IMR-90 (cell line): ENCODE measurements at regions not wholly inside any gene's neighbourhood (a gene's known extent, or its start where the extent isn't known, plus 50 kb on each side); places are given as distances from the start of the nearest gene placed in this dataset.
A peak's percentile ranks its signal among the peaks of the same experiment; 100 is the strongest.

ENCODE experiments used
- ATAC-seq: fragments of 200-7000 bp; cut with Tn5 transposase; 2 replicates; pipeline ENCODE4 v1.9.1; 2020; ENCODE audit warnings: low read depth, mild to moderate bottlenecking, moderate library complexity
- BruUV-seq: library from RNA; stranded (reverse); fragments of 400-500 nt; replicated peaks from 2 replicates; lab custom pipeline; 2021; lab: Mats Ljungman, UMichigan
- CTCF ChIA-PET: fragments of 300-600 bp; formaldehyde crosslinking; extraction: SDS; loops from one replicate; lab custom pipeline; 2021; ENCODE audit warnings: antibody characterized with exemption; lab: Yijun Ruan, JAX
- POLR2A ChIA-PET: fragments of 300-600 bp; sonication (Branson Sonifier 250); formaldehyde crosslinking; loops from one replicate; lab custom pipeline; 2022; ENCODE audit warnings: antibody characterized with exemption; ENCODE audit not compliant: unreplicated experiment; lab: Charles Lee
- DNase-seq: peaks from one replicate; pipeline ENCODE4 v3.0.0; 2013
- H2AFZ ChIP-seq: replicated peaks from 2 replicates; pipeline ENCODE3; 2013; ENCODE audit warnings: low read length, mild to moderate bottlenecking; ENCODE audit not compliant: poor library complexity
- H2AK5ac ChIP-seq: 2 replicates; pipeline ENCODE4 v1.6.1; 2013; ENCODE audit warnings: low read depth, low read length, inconsistent platforms
- H2AK9ac ChIP-seq: replicated peaks from 2 replicates; pipeline ENCODE3; 2013; ENCODE audit warnings: mild to moderate bottlenecking, low read depth, low read length, moderate library complexity; ENCODE audit not compliant: poor library complexity
- H2BK120ac ChIP-seq: 2 replicates; pipeline ENCODE4 v1.6.1; 2013; ENCODE audit warnings: low read depth, low read length, inconsistent platforms
- H2BK15ac ChIP-seq: 3 replicates; pipeline ENCODE4 v1.6.1; 2013; ENCODE audit warnings: low read depth, low read length, inconsistent platforms
- H2BK20ac ChIP-seq: 2 replicates; pipeline ENCODE4 v1.6.1; 2013; ENCODE audit warnings: low read depth, mild to moderate bottlenecking, inconsistent platforms, low read length, moderate library complexity
- H2BK5ac ChIP-seq: 2 replicates; pipeline ENCODE4 v1.6.1; 2013; ENCODE audit warnings: mild to moderate bottlenecking, low read depth, low read length, inconsistent platforms; ENCODE audit not compliant: poor library complexity, severe bottlenecking
- H3K14ac ChIP-seq: replicated peaks from 2 replicates; pipeline ENCODE4 v1.6.1; 2013; ENCODE audit warnings: low read depth, low read length, inconsistent platforms
- H3K18ac ChIP-seq: 2 replicates; pipeline ENCODE4 v1.6.1; 2013; ENCODE audit warnings: low read depth, low read length, control low read depth
- H3K23ac ChIP-seq: 2 replicates; pipeline ENCODE4 v1.6.1; 2013; ENCODE audit warnings: low read depth, low read length, inconsistent platforms
- H3K27ac ChIP-seq: 2 replicates; pipeline ENCODE4 v1.5.1; 2013; ENCODE audit warnings: mild to moderate bottlenecking, control low read depth, low read length; ENCODE audit not compliant: insufficient read depth
- H3K27me3 ChIP-seq: 2 replicates; pipeline ENCODE4 v1.6.1; 2013; ENCODE audit warnings: low read length; ENCODE audit not compliant: control insufficient read depth, insufficient read depth
- H3K36me3 ChIP-seq: 2 replicates; pipeline ENCODE4 v1.6.1; 2013; ENCODE audit warnings: low read length, mixed read lengths; ENCODE audit not compliant: control insufficient read depth, insufficient read depth
- H3K4ac ChIP-seq: 2 replicates; pipeline ENCODE4 v1.6.1; 2013; ENCODE audit warnings: low read depth, low read length, inconsistent platforms
- H3K4me1 ChIP-seq: 2 replicates; pipeline ENCODE4 v1.6.1; 2013; ENCODE audit warnings: low read length, mixed read lengths; ENCODE audit not compliant: control insufficient read depth, insufficient read depth
- H3K4me2 ChIP-seq: 2 replicates; pipeline ENCODE4 v1.6.1; 2013; ENCODE audit warnings: low read depth, mild to moderate bottlenecking, control low read depth, low read length, moderate library complexity
- H3K4me3 ChIP-seq: 2 replicates; pipeline ENCODE4 v1.5.1; 2013; ENCODE audit warnings: low read depth, mild to moderate bottlenecking, control low read depth, low read length, moderate library complexity; ENCODE audit not compliant: insufficient read depth
- H3K56ac ChIP-seq: 2 replicates; pipeline ENCODE4 v1.6.1; 2013; ENCODE audit warnings: low read length, inconsistent platforms; ENCODE audit not compliant: insufficient read depth; ENCODE audit errors: extremely low read depth
- H3K79me1 ChIP-seq, 2 experiments: 2 replicates each; pipeline ENCODE4 v1.6.1; 2013; ENCODE audit warnings: low read length in 2 of 2, inconsistent platforms in 1 of 2, low read depth in 1 of 2
- H3K9ac ChIP-seq: 2 replicates; pipeline ENCODE4 v1.6.1; 2013; ENCODE audit warnings: low read depth, low read length, control low read depth
- H3K9me1 ChIP-seq: 2 replicates; pipeline ENCODE4 v1.6.1; 2013; ENCODE audit warnings: low read length, inconsistent platforms; ENCODE audit not compliant: insufficient read depth
- H3K9me3 ChIP-seq: 2 replicates; pipeline ENCODE4 v1.6.1; 2013; ENCODE audit warnings: low read length; ENCODE audit not compliant: control insufficient read depth, insufficient read depth
- H4K20me1 ChIP-seq: 2 replicates; pipeline ENCODE4 v1.6.1; 2013; ENCODE audit warnings: low read length, inconsistent platforms; ENCODE audit not compliant: insufficient read depth
- H4K5ac ChIP-seq: 2 replicates; pipeline ENCODE4 v1.6.1; 2013; ENCODE audit warnings: mild to moderate bottlenecking, low read depth, low read length, control low read depth
- H4K8ac ChIP-seq, 2 experiments: 2 replicates each; pipeline ENCODE4 v1.6.1; 2013; ENCODE audit warnings: low read depth in 2 of 2, low read length in 2 of 2, control low read depth in 1 of 2, inconsistent platforms in 1 of 2
- H4K91ac ChIP-seq: 2 replicates; pipeline ENCODE4 v1.6.1; 2013; ENCODE audit warnings: low read depth, low read length, inconsistent platforms; ENCODE audit not compliant: insufficient read depth
- CEBPB ChIP-seq: IDR thresholded peaks from 2 replicates; pipeline ENCODE4 v1.6.1; 2012; ENCODE audit warnings: low read depth, low read length, improper control_type of control experiment
- CTCF ChIP-seq: conservative IDR thresholded peaks from 2 replicates; pipeline ENCODE4 v1.5.1; 2012; ENCODE audit warnings: mild to moderate bottlenecking, low read depth, low read length, improper control_type of control experiment
- NFE2L2 ChIP-seq: fragments of 150-350 bp; IDR thresholded peaks from 2 replicates; pipeline ENCODE4 v1.6.1; 2016; ENCODE audit warnings: low read depth, mild to moderate bottlenecking, low read length
- WGBS, 2 experiments: methylation state at CpG; one replicate each; pipeline versions ENCODE4 v1.1.5 to v1.1.7; 2013; ENCODE audit warnings: missing lambda C conversion rate in 2 of 2; ENCODE audit not compliant: insufficient read length in 1 of 2; ENCODE audit errors: extremely low coverage in 2 of 2; 5-methylcytosine and 5-hydroxymethylcytosine counted together
- dilution Hi-C: fragments of 300-500 bp; cut with HindIII; formaldehyde crosslinking; loops from one replicate; pipeline ENCODE4 v1.14.3; 2018; ENCODE audit warnings: low sequenced_read_pairs; ENCODE audit not compliant: unreplicated experiment
- in situ Hi-C: fragments of 300-500 bp; cut with MboI; formaldehyde crosslinking; loops from 3 replicates; pipeline ENCODE4 v1.14.3; 2019; ENCODE audit warnings: low sequenced_read_pairs, inconsistent platforms, mixed read lengths
- intact Hi-C: fragments of 100-400 bp; cut with micrococcal nuclease; formaldehyde crosslinking; loops from 2 replicates; pipeline ENCODE4 v1.10.0; 2022

- no peak overlapping the region for H3K27ac ChIP-seq
- intact Hi-C loops: loop anchor here (10.0 kb wide), 1 partner anchor 123 kb away; no protein-coding TSS in a partner anchor
- POLR2A ChIA-PET: no interaction called here
- in situ Hi-C loops: no loop called here
- no peak overlapping the region for H2BK15ac ChIP-seq
- CTCF ChIA-PET: no interaction called here
- H3K9me3 ChIP-seq: peaks cover 5% of the 10 kb centered on the region; the same call in 1 of the 2 replicates
- peaks cover 2% of the 10 kb centered on the region; the same call in 1 of the 2 replicates for H3K4me1 ChIP-seq
- no peak overlapping the region; the same call in 1 of the 2 replicates for H4K5ac ChIP-seq
- no peak overlapping the region for H3K4me3 ChIP-seq
- no peak overlapping the region for H2AK9ac ChIP-seq
- H3K18ac ChIP-seq: no peak overlapping the region; the same call in 1 of the 2 replicates
- peak overlapping the region; percentile 27; the same call in 1 of the 2 replicates for H2BK20ac ChIP-seq
- dilution Hi-C loops: no loop called here
- H2AFZ ChIP-seq: no peak overlapping the region
- H2BK120ac ChIP-seq: peak overlapping the region; percentile 64
- ATAC-seq (peak; percentile 44), DNase-seq (peak; percentile 64)
- H3K36me3 ChIP-seq: no peaks in the 10 kb centered on the region
- no peak overlapping the region for H3K4me2 ChIP-seq
- no TSS peak for BruUV-seq
- no peaks in the 10 kb centered on the region for H3K9me1 ChIP-seq
- H3K56ac ChIP-seq: no peak overlapping the region
- H4K91ac ChIP-seq: no peak overlapping the region
- peak overlapping the region; percentile 63 for H2BK5ac ChIP-seq
- H4K8ac ChIP-seq: 0 out of 4 replicates have a peak overlapping the region, but pooled peaks of 1 of the 2 experiments have one; percentile 63
- no peaks in the 10 kb centered on the region for H3K27me3 ChIP-seq
- H2AK5ac ChIP-seq: no peak overlapping the region
- TF ChIP-seq CEBPB (0 out of 2 replicates have a peak, but pooled peaks have one; percentile 9), CTCF (no peak), NFE2L2 (no peak)
- 0 out of 2 replicates have a peak overlapping the region, but pooled peaks have one; percentile 17 for H3K23ac ChIP-seq
- H4K20me1 ChIP-seq: no peaks in the 10 kb centered on the region
- no peaks in the 10 kb centered on the region for H3K79me1 ChIP-seq
- WGBS, 2 experiments: no CpG with 5 or more reads among the region's 3 CpGs
- no peak overlapping the region for H3K14ac ChIP-seq
- H3K9ac ChIP-seq: no peak overlapping the region
- H3K4ac ChIP-seq: peak overlapping the region; percentile 45; the same call in 1 of the 2 replicates
Measured at GRCh38 chr4:175412161-175412560, 399.9 kb downstream of the GPM6A start.
